BJ (cell line): ENCODE measurements at regions not wholly inside any gene's neighbourhood (a gene's known extent, or its start where the extent isn't known, plus 50 kb on each side); places are given as distances from the start of the nearest gene placed in this dataset.

Experiments used
- CTCF ChIA-PET: fragments of 350-600 bp; formaldehyde crosslinking; extraction: SDS; loops from one replicate; lab custom pipeline; 2021; ENCODE audit warnings: antibody characterized with exemption, inconsistent platforms; lab: Yijun Ruan, JAX
- POLR2A ChIA-PET: fragments of 300-600 bp; sonication (Branson Sonifier 250); formaldehyde crosslinking; extraction: SDS; loops from one replicate; lab custom pipeline; 2021; ENCODE audit warnings: antibody characterized with exemption; lab: Charles Lee
- DNase-seq: peaks from one replicate; pipeline ENCODE4 v3.0.0-alpha.2; 2011; ENCODE audit warnings: low read depth
- H3K27me3 ChIP-seq: 2 replicates; pipeline ENCODE4 v1.6.0; 2011; ENCODE audit warnings: low read length; ENCODE audit not compliant: control insufficient read depth, insufficient read depth
- H3K36me3 ChIP-seq: 2 replicates; pipeline ENCODE4 v1.5.1; 2011; ENCODE audit warnings: low read length; ENCODE audit not compliant: control insufficient read depth, insufficient read depth
- H3K4me3 ChIP-seq: 2 replicates; pipeline ENCODE4 v1.5.1; 2011; ENCODE audit warnings: low read depth, mild to moderate bottlenecking, control low read depth, low read length
- CTCF ChIP-seq: IDR thresholded peaks from 2 replicates; pipeline ENCODE4 v1.5.1; 2011; ENCODE audit warnings: low read depth, mild to moderate bottlenecking, control low read depth, inconsistent platforms, low read length, moderate library complexity; ENCODE audit not compliant: insufficient read depth

GRCh38 chr15:95887666-95888390 lies 442.7 kb upstream of the NR2F2 start:
- ChIA-PET POLR2A (no interaction called here), CTCF (interaction anchor here (0.6 kb wide), 1 partner anchor 35 kb away, joined by 3 read pairs; no protein-coding TSS in a partner anchor)
- Histone ChIP-seq H3K4me3 (no peak overlapping the region), H3K27me3 (no peaks in the 10 kb centered on the region), H3K36me3 (no peaks in the 10 kb centered on the region)
- no peak for TF ChIP-seq CTCF
- DNase-seq = no peak

GRCh38 chr15:95888762-95889161 lies 441.7 kb upstream of the NR2F2 start:
- no peak for DNase-seq
- TF ChIP-seq CTCF = no peak
- no peak overlapping the region for H3K4me3 ChIP-seq
- no peaks in the 10 kb centered on the region for H3K36me3 ChIP-seq
- ChIA-PET POLR2A (no interaction called here), CTCF (interaction anchor here (0.6 kb wide), 1 partner anchor 36 kb away, joined by 3 read pairs; no protein-coding TSS in a partner anchor)
- H3K27me3 ChIP-seq = no peaks in the 10 kb centered on the region

- ChIA-PET POLR2A (no interaction called here), CTCF (no interaction called here)
- TF ChIP-seq CTCF = no peak
- no peak for DNase-seq
- Histone ChIP-seq H3K27me3 (no peaks in the 10 kb centered on the region), H3K4me3 (no peak overlapping the region), H3K36me3 (no peaks in the 10 kb centered on the region)
Observed at GRCh38 chr15:95894407-95894956, 436.0 kb upstream of the NR2F2 start.

GRCh38 chr15:95895508-95895907 lies 435.0 kb upstream of the NR2F2 start:
- DNase-seq = no peak
- no peak for TF ChIP-seq CTCF
- no peaks in the 10 kb centered on the region for H3K36me3 ChIP-seq
- H3K4me3 ChIP-seq = no peak overlapping the region
- ChIA-PET CTCF (interaction anchor here (1.0 kb wide), 1 partner anchor 21 kb away, joined by 3 read pairs; no protein-coding TSS in a partner anchor), POLR2A (no interaction called here)
- no peaks in the 10 kb centered on the region for H3K27me3 ChIP-seq

GRCh38 chr15:95897651-95898050 lies 432.8 kb upstream of the NR2F2 start:
- H3K4me3 ChIP-seq = no peak overlapping the region
- no peaks in the 10 kb centered on the region for H3K27me3 ChIP-seq
- H3K36me3 ChIP-seq = no peaks in the 10 kb centered on the region
- DNase-seq = no peak
- no peak for TF ChIP-seq CTCF
- ChIA-PET CTCF (no interaction called here), POLR2A (interaction anchor here (0.5 kb wide), 1 partner anchor 132 kb away, joined by 3 read pairs; no protein-coding TSS in a partner anchor)
